ENCODE measurements at regions not wholly inside any gene's neighbourhood (a gene's known extent, or its start where the extent isn't known, plus 50 kb on each side); places are given as distances from the start of the nearest gene placed in this dataset.

DNA sequence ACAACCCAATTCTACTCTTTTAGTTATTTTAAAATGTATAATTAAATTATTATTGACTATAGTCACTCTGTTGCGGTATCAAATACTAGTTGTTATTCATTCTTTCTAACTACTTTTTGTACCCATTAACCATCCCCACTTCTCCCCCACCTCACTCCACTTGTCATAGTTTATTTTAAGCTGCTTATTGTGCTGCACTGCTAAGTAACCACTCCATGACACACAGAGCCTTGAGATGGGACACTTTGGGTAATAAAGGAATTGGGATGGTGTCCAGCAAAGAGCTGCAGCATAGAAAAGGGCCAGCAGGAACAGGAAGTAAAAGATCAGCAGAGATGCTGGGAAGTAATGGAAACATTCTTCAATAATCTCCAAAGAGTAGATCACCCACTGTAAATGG is 123.0 kb downstream of the RPS29 start:
- no peak for DNase-seq

DNA sequence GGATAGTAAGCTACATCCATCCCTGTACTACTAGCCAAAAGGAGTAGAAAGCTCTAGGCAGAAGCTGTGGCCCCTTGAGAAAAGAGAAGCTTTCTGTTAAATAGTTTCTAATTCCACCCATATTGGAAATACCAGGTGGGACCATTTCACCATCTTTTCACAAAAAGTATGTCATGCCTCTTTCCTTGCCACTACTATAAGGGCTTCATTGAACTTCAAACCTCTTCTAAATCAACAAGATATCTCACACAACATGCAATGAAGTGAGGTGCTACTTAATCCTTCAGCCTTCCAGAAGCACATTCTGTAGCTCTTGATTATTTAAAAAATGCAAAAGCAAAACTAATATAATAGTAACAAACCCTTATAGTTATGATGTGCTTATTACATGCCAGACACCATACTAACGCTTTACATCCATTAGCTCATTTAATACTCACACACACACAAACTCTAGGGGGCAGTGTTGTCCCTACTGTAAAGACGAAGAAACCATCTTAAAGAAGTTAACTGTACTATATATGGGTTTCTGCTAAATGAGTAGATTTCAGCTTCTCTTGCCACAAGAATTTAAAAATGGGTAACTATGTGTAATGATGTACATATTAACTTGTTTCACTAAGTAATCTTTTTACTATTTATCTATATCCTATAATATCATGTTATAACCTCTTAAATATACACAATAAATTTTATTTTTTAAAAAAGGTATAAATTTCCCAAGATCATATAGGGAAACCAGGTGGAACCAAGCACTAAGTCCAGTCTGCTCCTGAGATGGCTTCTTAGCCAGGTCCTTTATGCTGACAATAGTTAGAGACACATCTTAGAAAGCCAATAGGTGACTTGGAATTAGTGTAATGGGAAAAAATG is 124.4 kb downstream of the RPS29 start:
- peak; percentile 55 for DNase-seq

DNA sequence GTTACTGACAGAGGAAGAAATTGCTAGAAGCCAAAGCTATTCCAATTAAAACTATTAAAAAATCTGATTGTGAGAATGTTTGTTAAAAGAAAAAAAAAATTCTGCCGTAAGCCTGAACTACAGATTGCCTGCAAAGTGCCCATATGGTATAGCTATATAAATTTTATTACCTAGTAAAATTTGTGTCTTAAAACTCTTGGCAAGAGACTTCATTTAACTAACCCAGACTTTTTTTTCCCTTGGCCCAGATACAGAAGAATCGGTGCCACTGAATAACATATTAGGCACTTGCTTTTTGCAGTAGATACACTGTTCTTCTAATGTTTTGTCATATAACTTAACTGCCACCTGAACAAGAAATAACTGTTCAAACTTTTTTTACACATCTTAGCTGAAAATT is 125.5 kb downstream of the RPS29 start:
- no peak for DNase-seq

DNA sequence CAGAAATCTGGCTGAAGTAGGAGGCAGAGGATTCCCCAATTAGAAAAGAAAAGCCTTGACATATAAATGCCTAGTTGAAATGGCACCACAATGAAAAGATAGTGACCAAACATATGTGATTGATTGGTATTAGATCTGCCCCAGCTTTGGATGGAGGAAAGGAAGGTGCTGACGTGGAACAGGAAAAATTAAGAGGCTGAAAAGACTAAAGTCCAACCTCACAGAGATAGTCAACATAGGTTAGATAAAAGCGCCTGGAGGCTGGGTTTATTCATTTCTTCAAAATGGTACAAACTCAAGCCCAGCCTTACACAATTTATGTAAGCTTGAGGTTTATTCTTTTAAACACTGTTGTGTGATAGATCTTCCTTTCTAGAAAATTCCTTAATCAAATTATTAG is 129.6 kb downstream of the RPS29 start:
- DNase-seq: no peak

DNA sequence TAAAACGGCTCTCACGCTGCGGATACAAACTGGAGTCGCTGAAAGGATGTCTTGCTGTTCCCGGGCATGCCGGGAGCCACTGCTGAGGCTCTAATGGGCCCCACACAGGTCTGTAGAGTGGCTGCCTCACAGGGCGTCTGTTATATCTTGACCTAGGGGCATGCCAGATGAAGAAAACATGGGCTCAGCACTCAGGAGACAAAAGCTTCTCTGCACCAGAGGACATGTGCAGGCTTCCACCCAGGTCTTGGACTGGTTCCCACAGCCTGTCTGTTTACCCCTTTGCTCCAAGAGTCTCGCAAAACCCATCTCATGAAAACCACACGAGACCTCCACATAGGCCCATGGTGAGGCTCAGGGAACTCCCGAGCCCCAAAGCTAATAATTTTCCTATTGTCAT is 134.2 kb downstream of the RPS29 start:
- DNase-seq: no peak

DNA sequence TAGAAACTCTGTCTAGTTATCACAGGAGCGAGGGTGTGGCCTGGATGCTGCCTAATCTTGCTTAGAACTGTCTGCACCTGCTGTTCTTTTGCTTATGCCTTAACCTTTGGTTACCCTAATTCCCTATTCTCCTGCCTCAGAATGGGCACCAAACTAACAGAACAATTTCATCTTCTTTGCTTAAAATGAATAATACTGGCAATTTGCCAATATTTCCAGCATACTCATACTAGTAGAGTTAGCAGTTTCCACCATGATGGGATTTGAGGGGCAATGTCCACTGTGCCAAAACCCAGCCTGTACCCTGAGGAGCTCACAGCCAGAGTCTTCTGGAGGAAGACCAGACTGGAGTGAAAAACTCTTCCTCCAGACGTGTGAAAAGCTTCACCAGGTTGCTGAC is 136.4 kb downstream of the RPS29 start:
- no peak for DNase-seq

DNA sequence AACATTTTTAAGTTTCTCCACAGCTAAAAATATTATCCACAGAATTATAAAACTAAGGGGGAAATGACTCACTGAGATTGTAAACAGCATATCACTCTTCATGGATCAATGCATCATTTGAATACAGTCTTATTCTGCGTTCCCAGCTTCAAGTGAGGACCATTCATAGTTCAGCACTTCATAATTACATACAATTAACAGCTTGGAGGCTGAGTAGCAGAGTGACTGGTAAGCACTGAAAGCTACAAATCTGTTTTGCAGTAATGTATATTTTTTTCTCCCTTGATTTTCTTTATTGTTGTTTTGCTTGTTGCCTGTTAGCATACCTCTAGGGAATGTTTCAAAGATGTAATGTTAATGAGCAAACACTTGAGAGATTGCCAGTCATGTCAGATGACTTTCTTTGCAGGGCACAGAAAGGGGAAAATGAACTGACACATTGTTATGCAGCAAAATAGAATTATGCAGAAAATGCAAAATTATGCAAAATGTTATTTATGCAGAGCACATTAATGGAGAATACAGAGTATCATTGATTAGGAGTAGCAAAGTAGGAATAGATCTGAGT is 138.6 kb downstream of the RPS29 start:
- no peak for DNase-seq

DNA sequence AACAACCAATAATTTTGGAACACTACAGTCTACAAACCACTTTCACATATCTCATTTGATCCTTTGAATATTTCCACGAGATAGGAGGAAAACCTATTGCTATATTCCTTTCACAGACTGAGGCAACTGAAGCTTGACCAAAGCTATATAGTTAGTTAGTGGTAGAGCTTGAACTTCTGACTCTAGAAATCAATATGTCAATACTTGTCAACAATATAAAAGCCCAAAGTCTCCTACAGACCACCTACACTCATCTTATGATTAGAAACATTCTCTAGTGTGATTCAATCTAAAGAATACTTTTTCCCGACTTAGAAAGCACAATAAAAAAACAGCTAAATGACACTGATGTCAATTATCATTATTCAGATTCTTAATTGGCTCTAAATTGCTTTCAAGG is 139.4 kb downstream of the RPS29 start:
- no peak for DNase-seq

DNA sequence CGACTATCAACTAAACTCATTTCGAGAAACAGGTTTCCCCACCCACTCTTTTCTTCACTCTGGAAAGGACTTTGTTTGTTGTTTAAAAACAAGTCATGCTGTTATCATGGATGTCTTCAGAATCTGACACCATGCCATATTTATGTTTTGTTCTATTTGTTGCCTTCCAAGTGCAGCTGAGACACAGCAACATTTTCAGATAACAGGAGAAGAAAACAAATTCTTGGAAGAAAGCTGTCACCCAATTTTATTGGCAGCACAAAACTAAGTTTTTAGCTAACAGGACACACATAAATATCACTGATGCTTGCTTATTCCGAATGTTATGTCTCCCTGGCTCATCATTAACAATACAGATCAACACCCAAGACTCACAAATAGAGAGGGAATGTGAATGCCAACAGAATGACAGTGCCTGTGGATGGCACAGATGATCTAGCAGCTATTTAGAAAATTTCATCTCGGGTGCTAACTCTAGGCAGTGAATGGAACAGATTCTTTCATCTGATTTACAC is 147.9 kb downstream of the RPS29 start:
- DNase-seq: no peak

DNA sequence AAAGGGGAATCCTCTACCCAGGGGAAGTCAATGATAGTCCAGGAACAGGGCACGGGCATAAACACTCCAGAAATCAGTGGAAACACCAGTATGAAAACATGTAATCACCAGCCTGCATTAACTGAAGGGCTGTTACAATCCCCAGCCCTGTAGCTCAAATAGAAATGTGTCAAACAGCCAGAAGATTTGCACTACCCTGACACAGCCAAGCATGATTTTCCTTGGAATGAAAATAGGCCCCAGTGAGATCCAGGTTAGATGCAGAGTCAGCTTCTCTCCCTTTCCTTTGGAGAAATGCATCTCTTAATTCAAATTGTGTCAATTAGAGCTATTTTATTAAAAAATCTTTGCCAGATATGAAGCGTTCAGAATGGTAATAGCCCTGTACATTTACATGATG is 158.1 kb downstream of the RPS29 start:
- no peak for DNase-seq

DNA sequence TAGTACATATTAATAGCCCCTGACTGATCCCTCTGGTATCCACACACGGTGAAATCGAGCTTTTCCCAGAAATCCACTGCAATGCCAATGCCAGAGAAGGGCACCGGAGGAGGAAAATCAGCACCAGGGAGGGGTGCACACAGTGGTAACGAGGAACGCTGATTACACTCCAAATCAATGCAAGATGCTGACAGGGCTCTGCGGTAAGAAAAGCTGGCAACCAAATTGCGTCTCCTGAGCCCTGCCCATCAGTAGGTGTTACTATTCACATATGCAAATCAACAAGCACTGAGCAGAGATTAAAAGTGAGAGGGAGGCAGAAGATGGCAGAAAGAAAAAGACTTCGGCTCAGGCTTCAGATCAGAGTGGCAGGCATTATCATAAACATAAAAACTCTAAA is 159.1 kb downstream of the RPS29 start:
- DNase-seq: no peak

DNA sequence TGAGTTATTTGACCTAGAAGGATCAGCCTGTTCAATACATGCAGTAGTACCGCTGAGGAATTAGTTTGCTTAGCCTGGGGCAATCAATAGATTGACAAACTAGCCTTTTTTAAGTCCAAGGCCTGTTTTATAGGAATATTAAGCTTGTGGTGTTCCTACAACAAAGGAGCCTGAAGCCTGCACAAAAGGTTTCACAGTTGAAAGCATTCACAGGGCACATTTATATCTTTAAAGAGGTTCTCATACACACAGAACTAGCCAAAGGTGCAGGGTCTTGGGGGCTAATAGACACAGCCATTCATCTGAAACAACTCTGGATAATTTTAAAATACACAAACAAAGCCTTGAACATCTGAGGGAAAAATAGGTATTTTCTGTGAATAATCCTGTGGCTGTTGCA is 160.3 kb downstream of the RPS29 start:
- DNase-seq: no peak

DNA sequence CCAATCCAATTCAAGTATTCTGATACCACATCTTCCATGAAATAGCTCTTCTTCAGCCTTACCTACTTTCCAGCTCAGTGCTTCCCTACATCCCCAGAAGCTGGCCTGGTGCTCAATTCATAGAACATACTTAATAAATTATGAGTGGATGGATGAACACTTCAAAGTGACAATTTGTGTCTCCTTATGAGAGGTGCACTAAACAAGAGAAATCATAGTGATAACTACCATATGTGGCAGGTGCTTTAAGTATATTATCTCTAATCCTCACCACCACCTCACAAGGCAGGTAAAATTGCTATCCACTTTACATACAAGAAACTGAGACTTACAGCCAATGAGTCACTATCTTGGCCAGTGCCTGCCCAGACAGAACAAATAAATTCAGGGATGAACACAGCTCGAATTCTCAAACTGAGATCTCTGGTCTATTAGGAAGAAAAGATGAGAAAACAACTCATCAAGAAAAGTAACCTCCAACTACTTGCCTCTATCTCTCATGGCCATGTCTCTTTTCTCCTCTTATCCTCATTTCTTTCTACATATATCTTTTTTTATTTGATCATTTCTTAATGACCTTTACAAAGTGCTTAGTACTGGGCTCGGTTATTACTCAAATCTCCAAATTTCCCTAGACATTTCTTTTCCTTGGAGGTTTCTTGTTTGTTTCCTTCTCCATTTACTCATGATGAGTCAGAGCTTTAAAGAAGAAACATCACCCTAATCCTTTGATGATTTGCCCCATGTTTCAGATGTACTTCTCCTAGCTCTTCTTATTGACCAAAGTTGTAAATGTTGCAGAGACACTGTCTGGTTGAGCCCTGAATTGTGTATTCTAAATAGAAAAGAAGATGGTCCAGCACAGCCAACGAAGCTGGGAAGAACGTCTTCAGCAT is 161.5 kb downstream of the RPS29 start:
- DNase-seq: no peak

DNA sequence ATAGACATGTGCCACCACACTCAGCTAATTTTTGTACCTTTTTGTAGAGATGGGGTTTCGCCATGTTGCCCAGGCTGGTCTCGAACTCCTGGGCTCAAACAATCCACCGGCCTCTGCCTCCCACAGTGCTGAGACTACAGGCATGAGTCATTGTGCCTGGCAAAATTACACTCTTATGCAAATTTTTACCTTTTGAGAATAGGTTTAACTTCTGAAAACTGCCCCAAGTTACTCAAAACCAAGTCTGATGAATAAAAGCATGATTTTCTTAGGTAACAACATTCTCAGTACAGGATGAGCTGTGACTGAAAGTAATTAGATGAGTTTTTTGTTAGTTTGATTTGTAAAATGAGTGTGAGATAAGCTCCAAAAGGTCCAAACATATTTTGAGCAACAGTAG is 166.0 kb downstream of the RPS29 start:
- DNase-seq: no peak

DNA sequence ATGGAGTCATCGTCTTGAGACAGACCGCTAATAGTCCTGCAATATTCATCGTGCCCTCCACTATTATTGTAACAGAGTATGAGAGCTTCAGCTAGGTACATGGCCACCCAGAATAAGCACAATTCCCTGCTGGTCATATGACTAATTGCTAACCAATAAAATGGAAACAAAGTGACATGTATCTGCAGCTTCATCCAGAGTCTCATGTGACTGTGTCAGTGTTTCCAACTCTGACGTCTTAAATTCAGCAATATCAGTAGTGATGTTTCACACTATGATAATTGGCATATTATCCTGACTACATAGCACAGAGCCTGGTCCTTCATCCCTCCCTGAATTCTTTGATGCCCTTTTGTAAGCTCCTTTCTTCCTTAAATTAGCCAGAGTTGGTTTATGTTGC is 167.4 kb downstream of the RPS29 start:
- DNase-seq: no peak

DNA sequence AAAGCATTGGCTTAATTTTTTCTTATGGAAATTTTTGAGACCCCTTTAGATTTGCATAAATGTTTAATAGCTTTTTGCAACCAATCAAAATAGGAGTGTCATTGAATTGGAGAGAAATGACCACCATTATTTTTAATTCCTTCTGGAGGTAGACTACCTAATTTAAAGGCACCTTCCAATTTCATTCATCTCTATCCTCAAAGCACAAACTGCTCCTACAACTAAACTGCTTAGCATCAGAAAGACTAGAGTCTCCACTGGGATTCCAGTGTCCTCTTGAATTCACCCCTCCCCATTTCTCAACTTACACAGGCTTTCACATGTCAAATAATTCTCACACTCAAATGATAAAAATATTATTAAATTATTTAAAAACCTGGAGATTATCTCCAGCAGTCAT is 168.4 kb downstream of the RPS29 start:
- no peak for DNase-seq

DNA sequence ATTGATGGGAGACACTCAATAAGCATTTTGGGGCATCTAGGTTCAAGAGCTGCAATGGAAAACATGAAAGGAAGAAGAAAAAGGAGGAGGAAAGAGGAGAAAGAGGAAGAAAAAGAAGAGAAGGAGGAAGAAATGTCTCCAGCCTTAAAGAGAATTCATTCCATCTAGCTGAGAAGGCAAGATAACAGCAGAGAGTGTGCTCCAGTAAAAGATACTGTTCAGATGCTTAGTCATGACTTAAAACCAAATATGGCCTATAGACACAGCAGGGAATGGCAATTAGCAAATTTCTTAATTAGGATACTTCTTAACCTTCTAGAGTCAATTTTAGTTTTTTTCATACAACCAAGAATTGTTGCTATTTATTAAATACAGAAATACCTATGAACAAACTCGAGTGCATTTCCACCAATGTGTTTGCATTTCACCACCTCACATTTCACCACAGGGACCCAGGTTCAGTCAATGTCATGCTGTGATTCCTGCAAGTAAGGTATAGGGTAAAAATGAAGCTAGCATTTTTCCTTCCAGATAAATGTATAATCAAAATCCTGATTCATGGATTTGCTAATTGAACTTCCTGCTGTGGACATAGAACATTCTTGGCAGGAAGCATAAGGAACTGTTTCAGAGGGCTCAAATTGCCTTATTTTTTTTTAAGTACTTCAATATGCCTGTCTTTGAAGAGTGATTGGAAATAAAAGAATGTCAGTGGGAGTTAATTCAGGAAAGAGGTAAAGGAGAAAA is 177.8 kb downstream of the RPS29 start:
- no peak for DNase-seq

DNA sequence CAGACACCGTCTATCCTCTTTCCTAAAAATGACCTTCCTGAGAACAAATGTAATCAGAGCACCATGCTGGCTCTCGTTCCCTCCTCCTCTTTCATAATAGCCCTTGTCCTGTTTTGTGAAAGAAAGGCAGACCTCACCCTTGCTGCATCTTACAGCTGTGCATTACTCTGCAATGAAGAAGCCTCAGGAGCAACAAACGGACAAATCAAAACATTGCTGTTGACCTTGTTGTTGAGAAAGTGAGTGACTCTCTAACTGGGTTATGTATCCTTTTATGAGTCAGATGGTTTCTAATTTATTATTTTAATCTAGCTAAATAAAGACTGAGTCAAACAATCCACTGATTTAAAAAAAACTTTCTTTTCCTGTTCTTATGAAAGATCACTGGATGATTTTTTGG is 180.9 kb downstream of the RPS29 start:
- no peak for DNase-seq

DNA sequence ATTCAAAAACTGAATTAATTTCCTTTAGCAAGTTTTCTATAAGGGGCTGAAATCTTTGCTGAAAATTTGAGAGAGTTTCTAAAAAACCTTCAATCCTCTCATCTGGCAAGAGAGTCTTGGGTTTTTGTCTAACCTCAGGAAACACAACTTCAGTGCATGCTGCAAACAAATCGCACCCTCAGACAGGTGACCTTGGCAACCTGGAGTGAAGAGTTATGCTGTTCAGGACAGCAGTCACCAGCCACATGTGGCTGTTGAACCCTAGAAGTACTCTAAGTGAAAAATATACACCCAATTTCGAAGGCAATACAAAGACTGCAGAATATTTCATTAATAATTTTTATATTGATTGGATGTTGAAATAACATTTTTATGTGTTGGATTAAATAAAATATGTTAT is 184.8 kb downstream of the RPS29 start:
- no peak for DNase-seq

DNA sequence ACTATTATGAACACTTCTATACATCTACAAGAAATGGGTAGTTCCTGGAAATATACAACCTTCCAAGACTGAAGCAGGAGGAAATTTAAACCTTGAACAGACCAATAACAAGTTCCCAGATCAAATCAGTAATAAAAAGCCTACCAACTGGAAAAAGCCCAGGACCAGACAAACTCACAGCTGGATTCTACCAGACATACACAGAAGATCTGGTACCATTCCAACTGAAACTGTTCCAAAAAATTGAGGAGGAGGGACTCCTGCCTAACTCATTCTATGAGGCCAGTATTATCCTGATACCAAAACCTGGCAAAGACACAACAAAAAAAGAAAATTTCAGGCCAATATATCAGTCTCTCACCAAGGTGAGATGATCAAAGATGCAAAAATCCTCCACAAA is 189.4 kb downstream of the RPS29 start:
- DNase-seq: no peak

DNA sequence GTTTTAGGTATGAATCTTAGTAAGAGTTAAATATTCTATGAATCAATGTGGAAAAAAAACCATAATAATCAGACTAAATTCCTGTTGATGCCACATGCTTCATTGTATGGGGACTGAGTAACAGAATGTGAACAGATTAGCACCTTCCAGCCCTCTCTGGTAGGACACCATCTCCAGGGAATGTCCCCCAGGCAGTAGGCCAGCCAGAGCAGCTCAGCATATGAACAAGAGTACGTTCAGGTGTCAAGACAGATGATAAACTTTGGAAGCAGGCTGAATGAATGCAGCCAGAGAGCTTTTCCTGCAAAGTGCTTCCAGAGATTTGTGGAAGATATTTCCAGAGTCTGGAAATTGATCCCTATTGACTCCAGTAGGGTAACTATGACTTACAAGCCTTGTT is 204.4 kb downstream of the RPS29 start:
- DNase-seq: no peak

DNA sequence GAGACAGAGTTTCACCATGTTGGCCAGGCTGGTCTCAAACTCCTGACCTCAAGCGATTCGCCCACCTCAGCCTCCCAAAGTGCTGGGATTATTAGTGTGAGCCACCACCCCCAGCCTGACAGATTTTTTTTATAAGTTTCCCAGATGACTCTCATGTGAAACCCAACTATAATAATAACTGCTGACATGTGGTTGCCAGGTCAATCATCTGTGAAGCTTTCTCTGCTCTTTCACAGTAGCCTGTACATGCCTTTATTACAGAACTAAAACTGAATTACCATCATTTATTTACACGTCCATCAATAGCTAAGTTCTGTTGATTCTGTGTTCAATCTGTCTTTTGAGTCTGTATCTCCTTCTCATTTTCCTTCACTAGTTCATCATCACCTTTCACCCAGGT is 218.5 kb downstream of the RPS29 start:
- DNase-seq: no peak

DNA sequence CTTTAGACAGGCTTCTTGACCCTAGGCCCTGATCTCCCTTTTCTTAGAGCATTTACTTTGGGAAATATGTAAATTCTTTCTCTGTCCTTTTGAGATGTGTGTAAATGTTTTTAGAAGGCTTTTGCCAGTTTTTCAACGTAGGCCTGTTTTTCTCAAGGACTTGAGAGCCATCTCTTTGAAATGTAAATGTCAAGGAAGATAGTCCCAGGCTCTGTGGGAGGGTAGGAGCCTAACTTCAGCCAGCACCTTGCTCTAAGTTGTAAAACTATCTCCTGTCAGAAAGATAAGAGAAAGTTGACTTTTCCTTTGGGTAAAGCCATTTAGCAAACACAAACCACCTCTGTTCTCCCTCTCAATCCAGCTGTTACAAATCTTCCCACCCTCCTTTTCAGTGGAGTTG is 219.8 kb downstream of the RPS29 start:
- no peak for DNase-seq
